H9 (cell line): ENCODE measurements at regions not wholly inside any gene's neighbourhood (a gene's known extent, or its start where the extent isn't known, plus 50 kb on each side); places are given as distances from the start of the nearest gene placed in this dataset.

ENCODE experiments used
- DNase-seq: peaks from one replicate; pipeline ENCODE4 v3.0.0-alpha.2; 2017
- H2AFZ ChIP-seq: one replicate; pipeline ENCODE4 v1.6.1; 2013; ENCODE audit warnings: mild to moderate bottlenecking, low read length, control low read depth, moderate library complexity
- H2AK5ac ChIP-seq: 2 replicates; pipeline ENCODE4 v1.6.1; 2013; ENCODE audit warnings: low read length, control low read depth, mixed read lengths; ENCODE audit not compliant: insufficient read length
- H2BK120ac ChIP-seq: one replicate; pipeline ENCODE4 v1.6.1; 2013; ENCODE audit warnings: low read depth, mild to moderate bottlenecking, low read length, control low read depth, inconsistent platforms; ENCODE audit not compliant: poor library complexity, severe bottlenecking
- H2BK12ac ChIP-seq: 2 replicates; pipeline ENCODE4 v1.6.1; 2013; ENCODE audit warnings: low read length, control low read depth, mixed read lengths, low read depth; ENCODE audit not compliant: insufficient read length
- H2BK15ac ChIP-seq: 2 replicates; pipeline ENCODE4 v1.6.1; 2013; ENCODE audit warnings: low read depth, low read length, control low read depth
- H2BK20ac ChIP-seq: one replicate; pipeline ENCODE4 v1.6.1; 2013; ENCODE audit warnings: low read depth, mild to moderate bottlenecking, low read length, control low read depth, inconsistent platforms; ENCODE audit not compliant: poor library complexity, severe bottlenecking
- H2BK5ac ChIP-seq: 2 replicates; pipeline ENCODE4 v1.6.1; 2013; ENCODE audit warnings: low read length, control low read depth, mixed read lengths; ENCODE audit not compliant: insufficient read length
- H3K14ac ChIP-seq: 2 replicates; pipeline ENCODE4 v1.6.1; 2013; ENCODE audit warnings: low read length, control low read depth; ENCODE audit not compliant: insufficient read depth
- H3K18ac ChIP-seq: 2 replicates; pipeline ENCODE4 v1.6.1; 2013; ENCODE audit warnings: low read depth, mild to moderate bottlenecking, mixed read lengths, low read length, control low read depth; ENCODE audit not compliant: insufficient read length
- H3K23ac ChIP-seq: 2 replicates; pipeline ENCODE4 v1.6.1; 2013; ENCODE audit warnings: low read length, control low read depth, mixed read lengths, low read depth; ENCODE audit not compliant: insufficient read length
- H3K23me2 ChIP-seq: 2 replicates; pipeline ENCODE4 v1.6.1; 2013; ENCODE audit warnings: low read depth, mild to moderate bottlenecking, mixed read lengths, low read length, control low read depth; ENCODE audit not compliant: insufficient read length, poor library complexity, severe bottlenecking
- H3K27ac ChIP-seq: 2 replicates; pipeline ENCODE4 v1.5.1; 2013; ENCODE audit warnings: low read length, control low read depth, mixed read lengths, low read depth; ENCODE audit not compliant: insufficient read length
- H3K27me3 ChIP-seq: 2 replicates; pipeline ENCODE4 v1.6.1; 2013; ENCODE audit warnings: low read length, control low read depth, inconsistent platforms; ENCODE audit not compliant: insufficient read depth
- H3K4ac ChIP-seq: 2 replicates; pipeline ENCODE4 v1.6.1; 2013; ENCODE audit warnings: low read depth, mild to moderate bottlenecking, control low read depth, inconsistent platforms, low read length, moderate library complexity
- H3K4me1 ChIP-seq: 2 replicates; pipeline ENCODE4 v1.6.1; 2013; ENCODE audit warnings: low read length, control low read depth, inconsistent platforms; ENCODE audit not compliant: insufficient read depth
- H3K4me2 ChIP-seq: 2 replicates; pipeline ENCODE4 v1.6.1; 2013; ENCODE audit warnings: low read length, control low read depth, mixed read lengths; ENCODE audit not compliant: insufficient read length, insufficient read depth
- H3K56ac ChIP-seq: 2 replicates; pipeline ENCODE4 v1.6.1; 2013; ENCODE audit warnings: low read depth, mild to moderate bottlenecking, mixed read lengths, low read length, control low read depth; ENCODE audit not compliant: insufficient read length
- H3K79me1 ChIP-seq: 2 replicates; pipeline ENCODE4 v1.6.1; 2013; ENCODE audit warnings: low read depth, mild to moderate bottlenecking, moderate library complexity, low read length, control low read depth, inconsistent platforms; ENCODE audit not compliant: insufficient read depth, poor library complexity, severe bottlenecking
- H3K79me2 ChIP-seq: 2 replicates; pipeline ENCODE4 v1.6.1; 2013; ENCODE audit warnings: low read length, control low read depth, inconsistent platforms; ENCODE audit not compliant: insufficient read depth
- H3K9ac ChIP-seq: 2 replicates; pipeline ENCODE4 v1.6.1; 2013; ENCODE audit warnings: low read length, control low read depth, mixed read lengths; ENCODE audit not compliant: insufficient read length; ENCODE audit errors: extremely low read depth
- H3K9me3 ChIP-seq: one replicate; pipeline ENCODE4 v1.6.1; 2013; ENCODE audit warnings: low read depth, low read length, inconsistent platforms; ENCODE audit not compliant: control insufficient read depth
- H3T11ph ChIP-seq: one replicate; pipeline ENCODE4 v1.6.1; 2013; ENCODE audit warnings: mild to moderate bottlenecking, low read length, control low read depth, inconsistent platforms
- H4K20me1 ChIP-seq: one replicate; pipeline ENCODE4 v1.6.1; 2013; ENCODE audit not compliant: control insufficient read depth, insufficient read length, insufficient read depth
- H4K5ac ChIP-seq: 2 replicates; pipeline ENCODE4 v1.6.1; 2013; ENCODE audit warnings: low read depth, mild to moderate bottlenecking, mixed read lengths, low read length, control low read depth; ENCODE audit not compliant: insufficient read length
- H4K8ac ChIP-seq: replicated peaks from 2 replicates; pipeline ENCODE4 v1.6.1; 2013; ENCODE audit warnings: low read length, control low read depth, mixed read lengths, low read depth; ENCODE audit not compliant: insufficient read length
- H4K91ac ChIP-seq: 2 replicates; pipeline ENCODE4 v1.6.1; 2013; ENCODE audit warnings: low read depth, mild to moderate bottlenecking, moderate library complexity, mixed read lengths, low read length, control low read depth; ENCODE audit not compliant: insufficient read length
- H3K27ac Mint-ChIP-seq, 3 experiments: 2 replicates in 2 of 3; 3 replicates in 1 of 3; pipeline ENCODE4 v1.8.0; 2020 to 2021; ENCODE audit warnings: mixed read lengths in 3 of 3, mild to moderate bottlenecking in 1 of 3, moderate library complexity in 1 of 3
- H3K27me3 Mint-ChIP-seq: 2 replicates; pipeline ENCODE4 v1.8.0; 2021; ENCODE audit warnings: low read depth, mild to moderate bottlenecking, moderate library complexity, mixed read lengths
- H3K36me3 Mint-ChIP-seq, 3 experiments: 2 replicates in 2 of 3; 3 replicates in 1 of 3; pipeline ENCODE4 v1.8.0; 2020 to 2021; ENCODE audit warnings: low read depth in 3 of 3, mixed read lengths in 3 of 3; ENCODE audit not compliant: insufficient read depth in 1 of 3
- H3K4me1 Mint-ChIP-seq, 2 experiments: 2 replicates each; pipeline ENCODE4 v1.8.0; 2020; ENCODE audit warnings: mixed read lengths in 2 of 2
- H3K4me3 Mint-ChIP-seq, 2 experiments: 2 replicates in 1 of 2; 3 replicates in 1 of 2; pipeline ENCODE4 v1.8.0; 2020 to 2021; ENCODE audit warnings: mild to moderate bottlenecking in 2 of 2, mixed read lengths in 2 of 2, moderate library complexity in 1 of 2
- H3K9me3 Mint-ChIP-seq, 2 experiments: 2 replicates in 1 of 2; 3 replicates in 1 of 2; pipeline ENCODE4 v1.8.0; 2020; ENCODE audit warnings: mild to moderate bottlenecking in 2 of 2, mixed read lengths in 2 of 2, moderate library complexity in 1 of 2
- WGBS: extraction: QIAGEN DNeasy Blood & Tissue Kit; methylation state at CpG from one replicate; pipeline ENCODE4 v1.1.7; 2013; ENCODE audit warnings: missing lambda C conversion rate, low lambda C conversion rate, mixed read lengths; ENCODE audit not compliant: insufficient read length; ENCODE audit errors: extremely low coverage; 5-methylcytosine and 5-hydroxymethylcytosine counted together
- TF ChIP-seq, protein P1 (sequence below): fragments of 200-600 bp; sonication (generic); conservative IDR thresholded peaks from 3 replicates; pipeline ENCODE4 v1.8.0; 2021; ENCODE audit warnings: antibody characterized with exemption, mild to moderate bottlenecking

DNA sequence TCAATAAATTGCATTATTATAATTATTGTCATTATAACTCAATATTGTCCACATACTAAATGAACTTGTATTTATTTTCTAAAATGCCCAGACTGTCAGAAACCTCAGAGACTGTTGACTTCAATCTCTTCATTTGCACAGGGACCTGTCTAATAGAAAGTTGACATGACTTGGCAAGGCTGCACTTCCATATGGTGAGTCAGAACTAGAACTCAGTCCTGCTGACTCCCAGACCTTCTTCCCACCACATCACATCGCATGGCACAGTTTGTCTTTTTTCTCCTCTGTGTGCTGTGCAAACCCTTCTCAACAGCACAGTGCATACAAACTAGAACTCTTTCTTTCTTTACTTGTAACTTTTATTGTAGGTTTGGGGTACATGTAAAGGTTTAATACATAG, 215.1 kb upstream of the BLID start:
- Mint-ChIP-seq H3K27me3 (peaks cover 4% of the 10 kb centered on the region; the same call in 1 of the 2 replicates), H3K4me3 (no peak overlapping the region), H3K4me1 (no peaks in the 10 kb centered on the region), H3K9me3 (no peaks in the 10 kb centered on the region), H3K27ac (no peak overlapping the region), H3K36me3 (no peaks in the 10 kb centered on the region)
- no peak overlapping the region for H2AK5ac ChIP-seq
- H3T11ph ChIP-seq = no peak overlapping the region
- H3K4me2 ChIP-seq = no peak overlapping the region
- no peak overlapping the region for H4K8ac ChIP-seq
- no peak overlapping the region for H3K27ac ChIP-seq
- no peak overlapping the region for H2BK15ac ChIP-seq
- H3K4ac ChIP-seq = no peak overlapping the region
- no peak overlapping the region for H2BK120ac ChIP-seq
- no peak overlapping the region for H4K5ac ChIP-seq
- H4K20me1 ChIP-seq = no peaks in the 10 kb centered on the region
- H2AFZ ChIP-seq = no peak overlapping the region
- H3K27me3 ChIP-seq = peaks cover 4% of the 10 kb centered on the region; the same call in 1 of the 2 replicates
- 0 out of 2 replicates have a peak, but pooled peaks cover 2% of the 10 kb centered on the region for H3K4me1 ChIP-seq
- no peak overlapping the region for H2BK12ac ChIP-seq
- no peak overlapping the region for H2BK20ac ChIP-seq
- no peaks in the 10 kb centered on the region for H3K79me1 ChIP-seq
- H4K91ac ChIP-seq = no peak overlapping the region
- no CpG with 5 or more reads among the region's 1 CpG for WGBS
- no peak for DNase-seq
- no peaks in the 10 kb centered on the region for H3K23me2 ChIP-seq
- H2BK5ac ChIP-seq = no peak overlapping the region
- H3K56ac ChIP-seq = no peak overlapping the region
- TF ChIP-seq, protein P1, sequence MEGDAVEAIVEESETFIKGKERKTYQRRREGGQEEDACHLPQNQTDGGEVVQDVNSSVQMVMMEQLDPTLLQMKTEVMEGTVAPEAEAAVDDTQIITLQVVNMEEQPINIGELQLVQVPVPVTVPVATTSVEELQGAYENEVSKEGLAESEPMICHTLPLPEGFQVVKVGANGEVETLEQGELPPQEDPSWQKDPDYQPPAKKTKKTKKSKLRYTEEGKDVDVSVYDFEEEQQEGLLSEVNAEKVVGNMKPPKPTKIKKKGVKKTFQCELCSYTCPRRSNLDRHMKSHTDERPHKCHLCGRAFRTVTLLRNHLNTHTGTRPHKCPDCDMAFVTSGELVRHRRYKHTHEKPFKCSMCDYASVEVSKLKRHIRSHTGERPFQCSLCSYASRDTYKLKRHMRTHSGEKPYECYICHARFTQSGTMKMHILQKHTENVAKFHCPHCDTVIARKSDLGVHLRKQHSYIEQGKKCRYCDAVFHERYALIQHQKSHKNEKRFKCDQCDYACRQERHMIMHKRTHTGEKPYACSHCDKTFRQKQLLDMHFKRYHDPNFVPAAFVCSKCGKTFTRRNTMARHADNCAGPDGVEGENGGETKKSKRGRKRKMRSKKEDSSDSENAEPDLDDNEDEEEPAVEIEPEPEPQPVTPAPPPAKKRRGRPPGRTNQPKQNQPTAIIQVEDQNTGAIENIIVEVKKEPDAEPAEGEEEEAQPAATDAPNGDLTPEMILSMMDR = no peak
- no peak overlapping the region for H3K9ac ChIP-seq
- no peak overlapping the region for H3K23ac ChIP-seq
- H3K14ac ChIP-seq = no peak overlapping the region
- H3K18ac ChIP-seq = no peak overlapping the region
- H3K79me2 ChIP-seq = no peaks in the 10 kb centered on the region
- H3K9me3 ChIP-seq = no peaks in the 10 kb centered on the region
